T-cell (primary cell): ENCODE measurements at regions not wholly inside any gene's neighbourhood (a gene's known extent, or its start where the extent isn't known, plus 50 kb on each side); places are given as distances from the start of the nearest gene placed in this dataset.

Experiments
- ATAC-seq, 4 experiments: fragments of 200-7000 bp in 3 of 4; fragments of 150-1000 bp in 1 of 4; cut with Tn5 transposase; replicated peaks in 1 of 4; 1 replicate in 3 of 4; 2 replicates in 1 of 4; pipeline ENCODE4 v1.10.0; 2021; ENCODE audit warnings: moderate library complexity in 3 of 4, mild to moderate bottlenecking in 2 of 4, moderate number of reproducible peaks in 1 of 4
- CTCF ChIA-PET, 2 donors: fragments of 300-600 bp; sonication (Branson Sonifier 250); formaldehyde crosslinking; loops; one replicate each; lab custom pipeline; 2022; ENCODE audit warnings: antibody characterized with exemption in 2 of 2; lab: Charles Lee
- POLR2A ChIA-PET, 2 donors: fragments of 300-600 bp; sonication (Branson Sonifier 250); formaldehyde crosslinking; loops; one replicate each; lab custom pipeline; 2022; ENCODE audit warnings: antibody characterized with exemption in 2 of 2; lab: Charles Lee
- DNase-seq, 35 experiments: peaks; one replicate each; pipeline versions ENCODE4 v3.0.0 to v3.0.0-alpha.2; 2013 to 2023
- H3K27ac ChIP-seq: one replicate; pipeline ENCODE4 v1.5.1; 2013; ENCODE audit warnings: low read length
- H3K27me3 ChIP-seq, 2 experiments: replicated peaks in 1 of 2; 1 replicate in 1 of 2; 2 replicates in 1 of 2; pipeline versions ENCODE4 v1.6.1 to v1.7.0; 2013; ENCODE audit warnings: low read length in 1 of 2, mixed read lengths in 1 of 2; ENCODE audit not compliant: control insufficient read depth in 2 of 2, insufficient read depth in 2 of 2; ENCODE audit errors: extremely low read depth in 1 of 2
- H3K36me3 ChIP-seq, 2 donors: 1 replicate in 1 of 2; 2 replicates in 1 of 2; pipeline versions ENCODE4 v1.6.1 to v1.7.0; 2013; ENCODE audit warnings: low read length in 1 of 2; ENCODE audit not compliant: control insufficient read depth in 2 of 2, insufficient read depth in 1 of 2; ENCODE audit errors: extremely low read depth in 1 of 2
- H3K4me1 ChIP-seq, 2 experiments: 1 replicate in 1 of 2; 2 replicates in 1 of 2; pipeline versions ENCODE4 v1.6.1 to v1.7.0; 2013; ENCODE audit warnings: low read length in 2 of 2, mixed read lengths in 1 of 2; ENCODE audit not compliant: insufficient read depth in 2 of 2, control insufficient read depth in 1 of 2; ENCODE audit errors: extremely low read depth in 1 of 2
- H3K4me3 ChIP-seq, 2 donors: 1 replicate in 1 of 2; 2 replicates in 1 of 2; pipeline versions ENCODE4 v1.5.1 to v1.7.0; 2013; ENCODE audit warnings: mild to moderate bottlenecking in 2 of 2, low read length in 1 of 2, moderate library complexity in 1 of 2; ENCODE audit not compliant: control insufficient read depth in 1 of 2; ENCODE audit errors: extremely low read depth in 1 of 2
- H3K9me3 ChIP-seq: 2 replicates; pipeline ENCODE4 v1.7.0; 2013
- H3K27ac Mint-ChIP-seq, 2 donors: one replicate each; pipeline ENCODE4 v1.8.0; 2020 to 2021; ENCODE audit warnings: mild to moderate bottlenecking in 2 of 2, mixed read lengths in 2 of 2
- H3K27me3 Mint-ChIP-seq, 2 donors: one replicate each; pipeline ENCODE4 v1.8.0; 2021 to 2022; ENCODE audit warnings: mixed read lengths in 2 of 2
- H3K36me3 Mint-ChIP-seq: one replicate; pipeline ENCODE4 v1.8.0; 2021; ENCODE audit warnings: mixed read lengths
- H3K4me1 Mint-ChIP-seq, 3 donors: one replicate each; pipeline ENCODE4 v1.8.0; 2020 to 2022; ENCODE audit warnings: mixed read lengths in 3 of 3, mild to moderate bottlenecking in 1 of 3
- H3K4me3 Mint-ChIP-seq, 3 donors: one replicate each; pipeline ENCODE4 v1.8.0; 2020 to 2022; ENCODE audit warnings: mild to moderate bottlenecking in 3 of 3, mixed read lengths in 3 of 3, moderate library complexity in 3 of 3
- H3K9me3 Mint-ChIP-seq, 3 donors: one replicate each; pipeline ENCODE4 v1.8.0; 2020 to 2022; ENCODE audit warnings: mixed read lengths in 3 of 3
- WGBS: methylation state at CpG from one replicate; pipeline ENCODE4 v1.1.5; 2013; ENCODE audit warnings: missing lambda C conversion rate; ENCODE audit not compliant: insufficient coverage; 5-methylcytosine and 5-hydroxymethylcytosine counted together

GRCh38 chr2:208620487-208620978 lies 213.9 kb downstream of the PTH2R start:
- CTCF ChIA-PET = no interaction called here

GRCh38 chr2:208627110-208627884 lies 220.7 kb downstream of the PTH2R start:
- H3K27ac ChIP-seq = no peak overlapping the region
- Mint-ChIP-seq H3K4me3 (no peak overlapping the region), H3K27ac (no peak overlapping the region), H3K9me3 (peaks cover 0 to 8% (median 7%) of the 10 kb centered on the region in 3 donors), H3K4me1 (no peaks in the 10 kb centered on the region), H3K27me3 (no peaks in the 10 kb centered on the region), H3K36me3 (no peaks in the 10 kb centered on the region)
- H3K9me3 ChIP-seq = no peaks in the 10 kb centered on the region
- H3K4me1 ChIP-seq = no peaks in the 10 kb centered on the region
- WGBS = no CpG with 5 or more reads among the region's 2 CpGs
- H3K36me3 ChIP-seq = no peaks in the 10 kb centered on the region
- no peak overlapping the region for H3K4me3 ChIP-seq
- ChIA-PET CTCF (no interaction called here), POLR2A (no interaction called here)
- no peaks in the 10 kb centered on the region for H3K27me3 ChIP-seq
- ATAC-seq = no peak
- DNase-seq = no peak

More at GRCh38 chr2:208620487-208620978, 213.9 kb downstream of the PTH2R start:
- WGBS = no CpG with 5 or more reads among the region's 1 CpG
- Mint-ChIP-seq H3K36me3 (no peaks in the 10 kb centered on the region), H3K27me3 (peaks cover 0 to 4% of the 10 kb centered on the region in 2 donors), H3K4me1 (no peaks in the 10 kb centered on the region), H3K4me3 (no peak overlapping the region), H3K27ac (no peak overlapping the region), H3K9me3 (peaks cover 0 to 6% (median 5%) of the 10 kb centered on the region in 3 donors)
- H3K4me3 ChIP-seq = no peak overlapping the region
- H3K36me3 ChIP-seq = no peaks in the 10 kb centered on the region
- no peaks in the 10 kb centered on the region for H3K27me3 ChIP-seq
- H3K4me1 ChIP-seq = no peaks in the 10 kb centered on the region
- no peaks in the 10 kb centered on the region for H3K9me3 ChIP-seq
- no peak for DNase-seq
- POLR2A ChIA-PET = no interaction called here
- no peak overlapping the region for H3K27ac ChIP-seq
- ATAC-seq = no peak

- no CpG with 5 or more reads among the region's 2 CpGs for WGBS
- POLR2A ChIA-PET = no interaction called here
- no peaks in the 10 kb centered on the region for H3K9me3 ChIP-seq
- no peak overlapping the region for H3K27ac ChIP-seq
- H3K27me3 ChIP-seq = no peaks in the 10 kb centered on the region
- CTCF ChIA-PET = interaction anchor here in 1 of 2 donors (0.6 kb wide), 1 partner anchor 312 kb away, joined by 3 read pairs; no protein-coding TSS in a partner anchor
- H3K27ac Mint-ChIP-seq = no peak overlapping the region
- ATAC-seq (no peak), DNase-seq (no peak)
- no peaks in the 10 kb centered on the region for H3K4me1 ChIP-seq
- H3K4me3 ChIP-seq = no peak overlapping the region
- H3K36me3 Mint-ChIP-seq = no peaks in the 10 kb centered on the region
- no peaks in the 10 kb centered on the region for H3K36me3 ChIP-seq
- H3K27me3 Mint-ChIP-seq = no peaks in the 10 kb centered on the region
- H3K9me3 Mint-ChIP-seq = peaks cover 0 to 8% (median 8%) of the 10 kb centered on the region in 3 donors
- no peaks in the 10 kb centered on the region for H3K4me1 Mint-ChIP-seq
- H3K4me3 Mint-ChIP-seq = no peak overlapping the region
Observed at GRCh38 chr2:208627916-208628315, 221.3 kb downstream of the PTH2R start.

- Histone ChIP-seq H3K9me3 (no peaks in the 10 kb centered on the region), H3K27ac (no peak overlapping the region), H3K27me3 (no peaks in the 10 kb centered on the region), H3K36me3 (no peaks in the 10 kb centered on the region), H3K4me3 (no peak overlapping the region), H3K4me1 (no peaks in the 10 kb centered on the region)
- H3K9me3 Mint-ChIP-seq = peaks cover 0 to 13% (median 7%) of the 10 kb centered on the region in 3 donors
- H3K4me1 Mint-ChIP-seq = no peaks in the 10 kb centered on the region
- H3K4me3 Mint-ChIP-seq = no peak overlapping the region
- ATAC-seq (no peak), DNase-seq (no peak)
- H3K27ac Mint-ChIP-seq = no peak overlapping the region
- ChIA-PET CTCF (no interaction called here), POLR2A (no interaction called here)
- no peaks in the 10 kb centered on the region for H3K36me3 Mint-ChIP-seq
- H3K27me3 Mint-ChIP-seq = no peaks in the 10 kb centered on the region
Observed at GRCh38 chr2:208638059-208638458, 231.5 kb downstream of the PTH2R start.

GRCh38 chr2:208642125-208642779 lies 235.7 kb downstream of the PTH2R start:
- POLR2A ChIA-PET = no interaction called here
- H3K4me1 Mint-ChIP-seq = no peaks in the 10 kb centered on the region
- Histone ChIP-seq H3K27me3 (no peaks in the 10 kb centered on the region), H3K36me3 (no peaks in the 10 kb centered on the region), H3K9me3 (no peaks in the 10 kb centered on the region), H3K4me1 (no peaks in the 10 kb centered on the region), H3K4me3 (no peak overlapping the region), H3K27ac (no peak overlapping the region)
- no peaks in the 10 kb centered on the region for H3K36me3 Mint-ChIP-seq
- no peak for ATAC-seq
- peaks cover 5 to 12% (median 8%) of the 10 kb centered on the region in 3 donors for H3K9me3 Mint-ChIP-seq
- H3K27ac Mint-ChIP-seq = no peak overlapping the region
- no CpG with 5 or more reads among the region's 2 CpGs for WGBS
- CTCF ChIA-PET = no interaction called here
- DNase-seq = no peak
- H3K4me3 Mint-ChIP-seq = no peak overlapping the region
- H3K27me3 Mint-ChIP-seq = no peaks in the 10 kb centered on the region

- Mint-ChIP-seq H3K4me3 (no peak overlapping the region), H3K27ac (no peak overlapping the region), H3K9me3 (peaks cover 5 to 12% (median 6%) of the 10 kb centered on the region in 3 donors), H3K4me1 (no peaks in the 10 kb centered on the region), H3K27me3 (no peaks in the 10 kb centered on the region), H3K36me3 (no peaks in the 10 kb centered on the region)
- POLR2A ChIA-PET = no interaction called here
- Histone ChIP-seq H3K27ac (no peak overlapping the region), H3K4me1 (no peaks in the 10 kb centered on the region), H3K27me3 (no peaks in the 10 kb centered on the region), H3K36me3 (no peaks in the 10 kb centered on the region), H3K9me3 (no peaks in the 10 kb centered on the region), H3K4me3 (no peak overlapping the region)
- no CpG with 5 or more reads among the region's 1 CpG for WGBS
- DNase-seq (no peak), ATAC-seq (no peak)
- CTCF ChIA-PET = no interaction called here
Observed at GRCh38 chr2:208643145-208643544, 236.6 kb downstream of the PTH2R start.
